ENCODE measurements at regions not wholly inside any gene's neighbourhood (a gene's known extent, or its start where the extent isn't known, plus 50 kb on each side); places are given as distances from the start of the nearest gene placed in this dataset.

DNA sequence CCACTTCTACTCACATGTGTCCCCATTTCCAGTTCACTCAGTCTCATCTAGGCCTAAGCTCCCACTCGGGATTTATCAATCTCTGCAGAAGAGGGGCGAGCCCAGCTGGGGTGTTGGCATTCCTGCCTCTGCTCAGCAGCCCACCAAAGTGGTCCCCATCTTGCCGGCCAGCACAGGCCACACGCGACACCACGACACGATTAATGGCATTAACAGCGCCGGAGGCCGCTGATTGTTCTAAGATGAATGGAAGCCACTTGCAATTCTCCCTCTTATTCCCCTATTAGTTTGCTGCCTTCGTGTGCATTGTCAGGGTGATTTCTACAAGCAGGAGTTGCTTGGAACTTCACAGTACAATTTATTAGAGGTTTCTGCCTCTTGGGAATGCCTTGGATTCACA, 477.3 kb downstream of the SHQ1 start:
- no peak for TF ChIP-seq CTCF (IDR thresholded peaks at IDR 0.05)

DNA sequence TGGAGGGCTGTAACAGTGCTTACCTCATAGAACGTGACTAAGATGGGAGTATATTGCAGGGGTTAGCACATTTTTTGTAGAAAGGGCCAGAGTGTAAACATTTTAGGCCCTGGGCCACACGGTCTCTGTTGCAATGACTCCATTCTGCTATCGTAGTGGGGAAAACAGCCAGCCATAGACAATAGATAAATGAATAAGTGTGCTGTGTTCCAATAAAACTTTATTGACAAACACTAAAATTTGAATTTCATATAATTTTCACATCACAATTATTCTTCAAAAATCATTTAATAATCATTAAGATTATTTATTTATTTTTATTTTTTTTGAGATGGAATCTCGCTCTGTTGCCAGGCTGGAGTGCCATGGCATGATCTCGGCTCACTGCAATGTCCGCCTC, 478.6 kb downstream of the SHQ1 start:
- no peak for TF ChIP-seq CTCF (IDR thresholded peaks at IDR 0.05)

- TF ChIP-seq CTCF (IDR thresholded peaks at IDR 0.05): no peak
Observed at GRCh38 chr3:72368331-72368975, 479.8 kb downstream of the SHQ1 start.

- no peak for TF ChIP-seq CTCF (IDR thresholded peaks at IDR 0.05)
Observed at GRCh38 chr3:72361990-72362389, 486.3 kb downstream of the SHQ1 start.

GRCh38 chr3:72359743-72360142, 488.5 kb downstream of the SHQ1 start:
- TF ChIP-seq CTCF (IDR thresholded peaks at IDR 0.05): no peak

DNA sequence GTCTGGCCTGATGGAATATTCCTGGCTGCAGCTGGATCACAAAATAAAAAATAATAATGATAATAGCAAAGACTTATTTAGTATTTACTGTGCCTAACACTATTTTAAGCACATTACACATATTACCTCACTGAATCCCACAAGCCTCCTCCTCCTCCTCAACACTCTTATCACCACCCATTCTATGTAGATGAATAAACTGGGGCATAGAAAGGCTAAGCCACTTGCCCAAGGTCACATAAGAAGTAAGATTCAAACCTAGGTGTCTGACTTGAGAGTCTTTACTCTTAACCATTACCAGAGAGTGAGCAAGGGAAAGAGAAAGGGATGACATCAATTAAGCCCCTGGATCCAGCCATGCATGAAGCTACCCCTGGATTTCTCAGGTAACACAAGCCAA, 493.1 kb downstream of the SHQ1 start:
- TF ChIP-seq CTCF (IDR thresholded peaks at IDR 0.05): no peak

- TF ChIP-seq CTCF (IDR thresholded peaks at IDR 0.05): no peak
Observed at GRCh38 chr3:72354486-72354885, 493.8 kb downstream of the SHQ1 start.
